ENCODE measurements at regions not wholly inside any gene's neighbourhood (a gene's known extent, or its start where the extent isn't known, plus 50 kb on each side); places are given as distances from the start of the nearest gene placed in this dataset.

GRCh38 chr10:77710759-77711682, 73.4 kb upstream of the KCNMA1 start:
- DNase-seq: peak; percentile 74 to 97
- TF ChIP-seq POLR2A (IDR thresholded peaks at IDR 0.05) (no peak), CTCF (IDR thresholded peaks at IDR 0.05) (peak; percentile 93 to 96 (median 94)), POLR2AphosphoS5 (IDR thresholded peaks at IDR 0.05) (no peak), EP300 (IDR thresholded peaks at IDR 0.05) (no peak)
- WGBS, 2 donors: 23 to 29% methylated on average over 17 to 23 of the region's 51 CpGs
- Histone ChIP-seq H3K4me3 (peak overlapping the region in 3 of 4 donors; percentile 23 to 47 (median 41)), H3K27ac (no peak overlapping the region), H3K27me3 (peaks cover 0 to 17% (median 5%) of the 10 kb centered on the region in 4 donors), H3K36me3 (no peaks in the 10 kb centered on the region), H3K9me3 (no peaks in the 10 kb centered on the region), H3K4me1 (peaks cover 6 to 12% (median 9%) of the 10 kb centered on the region in 4 donors)
- ATAC-seq (ENCODE audit: low FRiP score in 2 of 2): peak; percentile 91 to 98

- peaks cover 6 to 12% (median 9%) of the 10 kb centered on the region in 4 donors for H3K4me1 ChIP-seq
- H3K4me3 ChIP-seq: no peak overlapping the region
- no peaks in the 10 kb centered on the region for H3K9me3 ChIP-seq
- ATAC-seq (ENCODE audit: low FRiP score in 2 of 2): no peak
- no peak overlapping the region for H3K27ac ChIP-seq
- 20 to 54% methylated on average over 1 to 14 of the region's 14 CpGs for WGBS, 2 donors
- H3K36me3 ChIP-seq: no peaks in the 10 kb centered on the region
- no peak for TF ChIP-seq EP300 (IDR thresholded peaks at IDR 0.05)
- no peak for TF ChIP-seq CTCF (IDR thresholded peaks at IDR 0.05)
- no peak for TF ChIP-seq POLR2AphosphoS5 (IDR thresholded peaks at IDR 0.05)
- peaks cover 0 to 17% (median 5%) of the 10 kb centered on the region in 4 donors for H3K27me3 ChIP-seq
- no peak for DNase-seq
These were observed 72.5 kb upstream of the KCNMA1 start for GRCh38 chr10:77710081-77710551.

- H3K4me1 ChIP-seq: peaks cover 6 to 12% (median 9%) of the 10 kb centered on the region in 4 donors
- ATAC-seq (ENCODE audit: low FRiP score in 2 of 2) (no peak), DNase-seq (no peak)
- no peak overlapping the region for H3K4me3 ChIP-seq
- WGBS, 2 donors: 39 to 44% methylated on average over 1 of the region's 1 CpG
- no peaks in the 10 kb centered on the region for H3K9me3 ChIP-seq
- peaks cover 0 to 17% (median 5%) of the 10 kb centered on the region in 4 donors for H3K27me3 ChIP-seq
- no peak for TF ChIP-seq POLR2AphosphoS5 (IDR thresholded peaks at IDR 0.05)
- TF ChIP-seq EP300 (IDR thresholded peaks at IDR 0.05): no peak
- no peak for TF ChIP-seq POLR2A (IDR thresholded peaks at IDR 0.05)
- no peak for TF ChIP-seq CTCF (IDR thresholded peaks at IDR 0.05)
- no peaks in the 10 kb centered on the region for H3K36me3 ChIP-seq
- H3K27ac ChIP-seq: no peak overlapping the region
These were observed 70.0 kb upstream of the KCNMA1 start for GRCh38 chr10:77707570-77707969.

- ATAC-seq (ENCODE audit: low FRiP score in 2 of 2) (no peak), DNase-seq (no peak)
- no peaks in the 10 kb centered on the region for H3K27me3 ChIP-seq
- H3K9me3 ChIP-seq: no peaks in the 10 kb centered on the region
- no peaks in the 10 kb centered on the region for H3K36me3 ChIP-seq
- TF ChIP-seq POLR2AphosphoS5 (IDR thresholded peaks at IDR 0.05) (no peak), CTCF (IDR thresholded peaks at IDR 0.05) (no peak), EP300 (IDR thresholded peaks at IDR 0.05) (no peak), POLR2A (IDR thresholded peaks at IDR 0.05) (no peak)
- H3K4me3 ChIP-seq: no peak overlapping the region
- no peak overlapping the region for H3K27ac ChIP-seq
- no peaks in the 10 kb centered on the region for H3K4me1 ChIP-seq
- WGBS, 2 donors: 51 to 53% methylated on average over 3 of the region's 3 CpGs
These were observed 64.6 kb upstream of the KCNMA1 start for GRCh38 chr10:77702166-77702565.

All from upper lobe of left lung (tissue), 6 donors.